COLO668 (cell line): ENCODE measurements at regions not wholly inside any gene's neighbourhood (a gene's known extent, or its start where the extent isn't known, plus 50 kb on each side); places are given as distances from the start of the nearest gene placed in this dataset.
"Not testable (repeated sequence)": the region's sequence is repeated elsewhere in the genome, so short reads cannot be mapped to it uniquely, and the experiment has no call there.

ENCODE experiments used
- DNase-seq: peaks from one replicate; lab custom pipeline; 2025; ENCODE audit not compliant: unreplicated experiment; lab: John Stamatoyannopoulos, UW

- no peak for DNase-seq
These were observed 137.5 kb downstream of the ZFP64 start for GRCh38 chr20:52054123-52054522.

DNA sequence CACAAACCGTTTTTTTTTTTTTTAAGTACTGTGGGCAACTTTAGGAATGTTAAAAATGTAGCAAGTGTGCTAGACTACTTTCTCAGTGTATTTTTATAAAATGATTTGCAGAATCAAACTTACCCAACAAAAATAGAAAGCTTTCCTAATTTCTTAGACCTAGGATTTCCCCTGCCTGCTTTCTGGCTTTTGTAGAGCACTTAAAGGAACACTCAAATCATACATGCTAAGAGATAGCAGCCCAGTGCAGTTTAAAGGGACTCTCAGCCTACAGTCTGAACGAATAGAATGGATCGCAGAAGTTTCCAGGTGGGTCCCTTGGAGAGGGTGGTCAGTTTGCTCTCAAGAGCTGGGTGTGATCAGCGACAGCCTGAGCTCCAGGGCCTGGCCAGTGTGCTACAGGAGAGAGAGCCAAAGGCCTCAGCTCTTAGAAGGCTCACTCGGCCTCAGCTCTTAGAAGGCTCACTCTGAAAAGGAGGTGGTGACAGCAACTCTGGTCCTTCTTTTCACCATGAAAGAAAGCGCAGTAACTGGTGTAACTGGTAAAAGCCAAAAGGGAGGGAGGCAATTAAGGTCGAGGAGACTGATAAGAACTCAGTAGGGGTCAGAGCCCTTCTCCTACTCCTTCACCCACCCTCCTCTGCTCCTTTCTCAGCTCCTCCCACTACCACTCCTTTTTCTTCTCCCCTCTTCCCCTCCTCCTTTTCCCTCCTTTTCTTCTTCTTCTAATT is 142.4 kb downstream of the ZFP64 start:
- no peak for DNase-seq

DNA sequence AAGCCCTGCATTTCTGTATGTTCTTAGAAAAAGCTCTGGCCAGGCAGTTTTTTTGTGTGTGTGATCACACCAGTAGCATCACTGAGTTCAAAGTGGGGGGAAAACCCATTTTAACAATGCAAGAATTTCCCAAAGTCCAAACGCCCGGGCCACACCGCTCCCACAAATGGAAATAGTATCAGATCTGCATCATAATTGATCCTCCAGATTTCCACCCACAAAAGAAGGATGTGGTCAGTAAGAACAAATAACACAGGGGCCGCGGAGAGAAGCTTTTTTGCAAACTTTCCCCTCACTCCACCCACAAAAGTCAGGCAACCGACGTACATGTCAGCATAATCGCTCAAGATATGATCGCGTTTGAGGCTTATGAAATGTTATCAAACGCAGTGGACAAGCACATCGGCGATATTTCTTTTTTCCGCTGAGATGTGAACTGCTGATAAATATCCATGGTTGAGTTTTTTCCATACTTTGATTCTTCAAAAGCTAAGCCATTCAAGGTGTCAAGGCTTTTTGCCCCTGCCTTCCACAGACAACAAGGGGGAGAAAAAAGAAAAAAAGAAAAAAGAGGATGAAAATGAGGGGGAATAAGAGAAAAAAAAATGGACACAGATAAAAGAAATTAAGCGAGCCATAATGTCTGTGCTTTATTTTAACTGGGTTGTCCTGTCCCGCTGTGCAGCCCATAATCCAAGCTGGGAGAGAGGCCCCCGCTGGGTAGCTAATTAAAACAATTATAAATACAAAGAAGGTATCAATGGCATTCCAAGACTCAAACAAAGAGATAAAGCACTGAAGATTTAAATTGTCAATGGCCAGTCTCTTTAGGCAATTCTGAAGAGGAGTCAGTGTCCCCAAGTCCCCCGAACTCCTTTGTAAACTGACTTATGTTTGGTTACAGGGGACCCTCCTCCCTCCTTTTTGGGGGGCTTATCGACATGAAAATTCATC is 143.5 kb downstream of the ZFP64 start:
- DNase-seq: no peak

DNA sequence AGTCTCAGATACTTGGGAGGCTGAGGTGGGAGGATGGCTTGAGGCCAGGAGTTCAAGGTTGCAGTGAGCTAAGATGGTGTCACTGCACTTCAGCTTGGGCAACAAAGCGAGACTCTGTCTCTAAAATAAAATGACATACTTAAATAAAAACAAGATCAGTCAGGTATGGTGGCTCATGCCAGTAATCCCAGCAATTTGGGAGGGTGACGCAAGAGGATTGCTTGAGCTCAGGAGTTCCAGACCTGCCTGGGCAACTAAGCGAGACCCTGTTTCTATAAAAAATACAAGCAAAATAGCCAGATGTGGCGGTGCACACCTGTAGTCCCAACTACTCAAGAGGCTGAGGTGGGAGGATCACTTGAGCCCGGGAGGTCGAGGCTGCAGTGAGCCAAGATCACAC is 149.6 kb downstream of the ZFP64 start:
- DNase-seq: no peak

DNA sequence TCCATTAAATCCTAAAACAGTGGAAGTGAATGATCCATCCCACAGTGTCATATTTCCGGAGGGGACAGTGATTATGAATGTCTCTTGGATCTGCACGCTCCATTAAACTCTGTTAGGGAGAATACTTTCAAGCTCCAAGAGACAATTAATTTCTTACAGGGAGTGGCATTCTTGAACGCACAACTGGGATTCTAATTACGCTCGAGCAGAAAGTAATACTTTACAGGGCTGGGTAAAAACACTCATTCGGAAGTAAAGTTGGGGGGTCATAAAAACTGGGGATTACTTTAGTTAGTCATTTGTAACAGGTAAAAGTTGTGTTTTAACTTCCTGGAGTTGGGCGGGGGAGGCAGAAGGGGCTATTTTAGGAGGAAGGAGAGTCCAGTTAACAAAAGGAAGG is 151.8 kb downstream of the ZFP64 start:
- no peak for DNase-seq

GRCh38 chr20:52038632-52039031 is 152.9 kb downstream of the ZFP64 start:
- not testable (repeated sequence) for DNase-seq

DNA sequence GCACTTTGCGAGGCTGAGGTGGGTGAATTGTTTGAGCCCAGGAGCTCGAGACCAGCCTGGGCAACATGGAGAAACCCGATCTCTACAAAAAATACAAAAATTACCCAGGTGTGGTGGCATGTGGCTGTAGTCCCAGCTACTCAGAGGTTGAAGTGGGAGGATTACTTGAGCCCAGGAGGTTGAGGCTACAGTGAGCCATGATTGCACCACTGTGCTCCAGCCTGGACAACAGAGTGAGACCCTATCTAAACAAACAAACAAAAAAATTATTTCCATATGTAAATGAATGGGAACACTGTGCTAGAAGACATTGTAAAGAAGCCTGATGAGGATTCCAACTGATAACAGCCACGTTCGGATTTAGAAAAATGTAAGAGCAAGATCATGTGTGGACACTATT is 154.2 kb downstream of the ZFP64 start:
- DNase-seq: no peak

GRCh38 chr20:52035977-52036376 is 155.6 kb downstream of the ZFP64 start:
- DNase-seq: no peak

GRCh38 chr20:52035498-52035897 is 156.1 kb downstream of the ZFP64 start:
- no peak for DNase-seq

DNA sequence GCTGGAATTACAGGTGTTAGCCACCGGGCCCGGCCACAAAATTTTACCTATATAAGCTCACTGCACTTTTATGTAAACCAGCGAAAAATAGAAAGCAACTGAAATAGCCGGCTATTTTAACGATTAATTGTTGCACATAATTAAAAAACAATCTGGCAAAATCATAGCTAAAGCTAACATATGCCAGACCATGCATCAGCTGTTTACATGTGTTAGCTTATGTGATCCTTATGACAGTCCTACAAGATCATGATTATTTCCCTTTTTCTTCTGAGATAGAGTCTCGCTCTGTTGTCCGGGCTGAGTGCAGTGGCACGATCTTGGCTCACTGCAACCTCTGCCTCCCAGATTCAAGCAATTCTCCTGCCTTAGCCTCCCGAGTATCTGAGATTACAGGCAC is 157.0 kb downstream of the ZFP64 start:
- no peak for DNase-seq

GRCh38 chr20:52033313-52033712 is 158.3 kb downstream of the ZFP64 start:
- no peak for DNase-seq

GRCh38 chr20:52032304-52032683 is 159.3 kb downstream of the ZFP64 start:
- DNase-seq: not testable (repeated sequence)

- DNase-seq: no peak
These were observed 159.8 kb downstream of the ZFP64 start for GRCh38 chr20:52031563-52032303.

- no peak for DNase-seq
These were observed 160.4 kb downstream of the ZFP64 start for GRCh38 chr20:52031206-52031562.

- DNase-seq: not testable (repeated sequence)
These were observed 162.4 kb downstream of the ZFP64 start for GRCh38 chr20:52029129-52029528.

DNA sequence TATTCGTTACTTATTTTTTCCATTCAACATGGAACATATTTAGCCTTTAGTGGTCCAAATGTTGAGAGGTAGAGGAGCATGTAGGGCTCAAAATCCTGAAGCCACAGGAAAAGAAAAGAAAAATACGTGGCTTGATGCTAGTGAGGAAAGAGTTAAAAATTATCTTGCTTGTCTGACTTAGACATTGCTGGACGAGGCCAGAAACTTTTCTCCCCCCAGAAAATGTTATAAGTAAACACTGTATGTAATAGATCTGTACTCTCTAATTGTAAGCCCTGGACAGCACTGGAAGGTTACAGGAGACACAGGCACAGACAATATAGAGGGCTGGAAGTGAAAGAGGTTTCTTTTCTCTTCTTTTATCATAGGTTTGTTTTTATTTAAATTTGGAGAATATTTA is 165.6 kb downstream of the ZFP64 start:
- no peak for DNase-seq

- DNase-seq: no peak
These were observed 172.3 kb downstream of the ZFP64 start for GRCh38 chr20:52019313-52019712.

DNA sequence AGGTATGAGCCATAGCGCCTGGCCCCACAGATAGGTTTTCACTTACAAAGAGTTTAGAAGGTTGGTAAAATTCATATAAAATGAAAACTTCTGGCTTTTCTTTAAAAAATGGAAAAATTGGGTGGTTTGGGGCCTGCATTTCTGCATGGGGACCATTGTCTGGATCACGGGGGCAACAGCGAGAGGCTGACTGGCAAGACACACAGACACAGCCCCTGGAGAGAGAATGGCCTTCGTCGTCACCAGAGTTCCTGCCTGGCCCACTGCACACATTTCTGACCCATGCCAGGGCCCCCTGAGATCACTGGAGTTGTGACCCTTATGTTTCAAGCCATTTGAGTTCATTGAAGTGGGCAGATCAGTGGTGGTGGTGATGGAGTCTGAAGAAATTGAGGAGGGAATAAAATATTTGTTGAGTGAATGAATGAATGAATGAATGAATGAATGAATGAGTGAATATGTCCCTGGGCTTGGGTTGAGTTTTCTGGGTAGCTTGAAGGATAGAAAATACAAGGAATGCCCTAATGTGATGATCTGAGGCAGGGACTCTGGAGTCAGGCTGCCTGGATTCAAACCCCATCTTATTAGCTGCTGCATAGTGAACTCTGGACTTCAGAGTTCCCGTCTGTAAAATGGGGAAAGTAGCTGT is 173.8 kb downstream of the ZFP64 start:
- DNase-seq: no peak

DNA sequence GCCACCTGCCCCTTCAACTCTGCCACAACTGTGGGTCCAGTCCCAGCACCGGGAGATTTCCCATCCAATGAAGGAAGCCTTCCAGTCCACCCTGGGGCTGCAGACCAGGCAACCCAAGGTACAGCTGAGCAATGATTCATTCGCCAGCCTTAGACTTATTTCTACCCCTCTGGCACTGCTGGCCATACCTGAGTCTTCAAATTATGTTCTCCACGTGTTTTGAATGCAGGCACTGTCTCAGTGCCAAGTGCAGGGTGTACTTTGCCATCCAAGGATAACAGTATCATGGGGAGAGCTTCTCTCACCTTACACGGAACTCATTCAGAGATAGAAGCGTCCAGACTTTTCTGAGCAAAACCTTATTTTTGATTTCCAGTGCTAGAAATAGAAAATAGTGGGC is 175.6 kb downstream of the ZFP64 start:
- no peak for DNase-seq

DNA sequence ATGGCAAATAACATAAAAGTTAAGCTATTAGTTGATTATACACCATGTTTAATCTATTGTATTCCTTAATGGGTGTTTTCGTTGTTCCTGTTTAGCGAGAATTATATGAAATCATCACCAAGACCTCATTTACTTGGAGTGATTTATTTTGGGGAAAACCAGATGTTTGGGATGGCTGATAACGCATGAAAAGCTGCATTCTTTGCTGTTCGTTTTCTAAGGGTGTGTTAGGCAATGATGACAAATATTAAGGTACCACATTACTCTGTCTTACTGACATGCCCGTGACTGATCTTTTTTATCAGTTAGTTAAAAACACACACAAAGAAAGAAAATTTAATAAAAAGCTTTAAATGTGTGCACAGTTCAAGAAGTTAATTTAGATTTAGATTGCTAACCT is 176.4 kb downstream of the ZFP64 start:
- DNase-seq: no peak

DNA sequence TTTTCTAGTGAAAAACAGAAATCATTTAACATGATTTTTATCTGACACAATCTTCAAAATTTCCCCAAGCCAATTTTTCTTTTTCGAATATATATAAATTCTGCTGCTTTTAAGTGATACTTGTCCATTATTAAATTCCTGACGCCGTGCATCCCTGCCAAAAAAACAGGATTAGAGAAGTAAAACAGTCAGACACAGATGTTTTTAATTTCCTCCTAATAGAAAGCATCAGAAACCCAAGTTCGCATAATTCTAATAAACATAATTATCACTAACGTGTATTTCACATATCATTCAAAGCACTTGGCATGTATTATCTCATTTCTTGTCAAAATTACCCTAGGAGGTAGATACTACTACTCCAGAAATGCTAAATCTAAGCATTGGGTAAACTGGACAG is 179.5 kb downstream of the ZFP64 start:
- DNase-seq: no peak
